Right lobe of liver (tissue), 6 donors: ENCODE measurements at regions not wholly inside any gene's neighbourhood (a gene's known extent, or its start where the extent isn't known, plus 50 kb on each side); places are given as distances from the start of the nearest gene placed in this dataset.

Experiments used
- ATAC-seq, 4 donors: fragments of 200-7000 bp; cut with Tn5 transposase; one replicate each; pipeline ENCODE4 v1.9.1; 2020; ENCODE audit warnings: mild to moderate bottlenecking in 4 of 4, moderate library complexity in 4 of 4
- DNase-seq, 3 donors: peaks; one replicate each; pipeline ENCODE4 v3.0.0-alpha.2; 2020
- H3K27ac ChIP-seq, 3 donors: fragments of 200-600 bp; one replicate each; pipeline ENCODE4 v1.8.0; 2022
- H3K27me3 ChIP-seq, 2 donors: fragments of 200-600 bp; one replicate each; pipeline ENCODE4 v1.8.0; 2022
- H3K36me3 ChIP-seq, 4 donors: fragments of 200-600 bp; sonication (generic) in 1 of 4; one replicate each; pipeline versions ENCODE4 v1.5.1 to v1.8.0; 2017 to 2022; ENCODE audit warnings: control low read depth in 1 of 4
- H3K4me1 ChIP-seq, 4 donors: fragments of 200-600 bp; sonication (generic) in 1 of 4; one replicate each; pipeline versions ENCODE4 v1.5.1 to v1.8.0; 2017 to 2022; ENCODE audit warnings: control low read depth in 1 of 4
- H3K4me3 ChIP-seq, 3 donors: fragments of 200-600 bp; one replicate each; pipeline ENCODE4 v1.8.0; 2022
- H3K9me3 ChIP-seq, 4 donors: fragments of 200-600 bp; sonication (generic) in 1 of 4; one replicate each; pipeline versions ENCODE4 v1.5.1 to v1.8.0; 2017 to 2022; ENCODE audit warnings: control low read depth in 1 of 4
- POLR2A ChIP-seq: fragments of 450-650 bp; IDR thresholded peaks from one replicate; pipeline ENCODE4 v1.6.1; 2017; ENCODE audit warnings: antibody characterized with exemption, mild to moderate bottlenecking
- WGBS: methylation state at CpG from one replicate; pipeline ENCODE4 v1.1.6; 2018; ENCODE audit warnings: low coverage, low lambda C conversion rate; ENCODE audit not compliant: insufficient coverage; ENCODE audit errors: missing lambda C conversion rate; 5-methylcytosine and 5-hydroxymethylcytosine counted together
- intact Hi-C, 2 donors: fragments of 100-400 bp; cut with DNase I; formaldehyde crosslinking; loops; one replicate each; pipeline versions ENCODE4 v1.11.2 to v1.14.1; 2022
- TF ChIP-seq, protein P1 (sequence below), 4 donors: fragments of 200-600 bp in 3 of 4; fragments of 450-650 bp in 1 of 4; IDR thresholded peaks; one replicate each; pipeline versions ENCODE4 v1.5.1 to v1.8.0; 2016 to 2022; ENCODE audit warnings: antibody characterized with exemption in 4 of 4, mild to moderate bottlenecking in 2 of 4
- donor health status: DM: no; HTN: yes; CAD: no.
- donor health status: DM: no; HTN: no; CAD: no.
- donor health status: DM: no; HTN: no; CAD: no.
- donor health status: DM: no; HTN: yes; CAD: no.
- donor health status: DM: no; HTN: yes; CAD: no.

DNA sequence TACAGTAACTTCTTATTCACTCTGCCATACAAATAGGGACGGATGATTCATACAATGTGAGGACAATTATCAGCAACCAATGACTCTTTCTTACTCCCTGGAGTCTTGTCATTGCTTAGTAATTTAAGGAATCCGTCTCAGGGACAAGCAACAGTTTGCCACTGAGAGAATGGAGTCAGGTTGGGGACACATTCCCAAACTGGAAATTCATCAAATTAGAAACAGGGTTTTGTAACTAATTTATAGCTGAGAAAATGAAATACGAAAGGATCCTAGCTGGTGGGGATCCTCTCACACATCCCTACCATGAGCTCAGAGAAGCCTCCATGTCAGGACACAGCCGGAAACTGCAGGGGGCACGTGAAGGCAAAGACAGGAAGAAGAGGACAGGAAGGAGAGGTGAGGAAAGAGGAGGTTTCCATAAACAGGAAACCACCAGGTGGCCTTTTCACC lies 50.4 kb upstream of the KDR start:
- no peaks in the 10 kb centered on the region for H3K9me3 ChIP-seq
- 44% methylated on average over 5 of the region's 5 CpGs for WGBS
- no peak overlapping the region for H3K4me3 ChIP-seq
- ATAC-seq (peak in 2 of 4 donors; percentile 45 to 47), DNase-seq (no peak)
- TF ChIP-seq, protein P1, sequence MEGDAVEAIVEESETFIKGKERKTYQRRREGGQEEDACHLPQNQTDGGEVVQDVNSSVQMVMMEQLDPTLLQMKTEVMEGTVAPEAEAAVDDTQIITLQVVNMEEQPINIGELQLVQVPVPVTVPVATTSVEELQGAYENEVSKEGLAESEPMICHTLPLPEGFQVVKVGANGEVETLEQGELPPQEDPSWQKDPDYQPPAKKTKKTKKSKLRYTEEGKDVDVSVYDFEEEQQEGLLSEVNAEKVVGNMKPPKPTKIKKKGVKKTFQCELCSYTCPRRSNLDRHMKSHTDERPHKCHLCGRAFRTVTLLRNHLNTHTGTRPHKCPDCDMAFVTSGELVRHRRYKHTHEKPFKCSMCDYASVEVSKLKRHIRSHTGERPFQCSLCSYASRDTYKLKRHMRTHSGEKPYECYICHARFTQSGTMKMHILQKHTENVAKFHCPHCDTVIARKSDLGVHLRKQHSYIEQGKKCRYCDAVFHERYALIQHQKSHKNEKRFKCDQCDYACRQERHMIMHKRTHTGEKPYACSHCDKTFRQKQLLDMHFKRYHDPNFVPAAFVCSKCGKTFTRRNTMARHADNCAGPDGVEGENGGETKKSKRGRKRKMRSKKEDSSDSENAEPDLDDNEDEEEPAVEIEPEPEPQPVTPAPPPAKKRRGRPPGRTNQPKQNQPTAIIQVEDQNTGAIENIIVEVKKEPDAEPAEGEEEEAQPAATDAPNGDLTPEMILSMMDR (IDR thresholded peaks at IDR 0.05), result no peak
- no peak for TF ChIP-seq POLR2A
- no peaks in the 10 kb centered on the region for H3K4me1 ChIP-seq
- H3K36me3 ChIP-seq, result no peaks in the 10 kb centered on the region
- H3K27me3 ChIP-seq, result no peaks in the 10 kb centered on the region
- no peak overlapping the region for H3K27ac ChIP-seq
- intact Hi-C loops, result no loop called here

DNA sequence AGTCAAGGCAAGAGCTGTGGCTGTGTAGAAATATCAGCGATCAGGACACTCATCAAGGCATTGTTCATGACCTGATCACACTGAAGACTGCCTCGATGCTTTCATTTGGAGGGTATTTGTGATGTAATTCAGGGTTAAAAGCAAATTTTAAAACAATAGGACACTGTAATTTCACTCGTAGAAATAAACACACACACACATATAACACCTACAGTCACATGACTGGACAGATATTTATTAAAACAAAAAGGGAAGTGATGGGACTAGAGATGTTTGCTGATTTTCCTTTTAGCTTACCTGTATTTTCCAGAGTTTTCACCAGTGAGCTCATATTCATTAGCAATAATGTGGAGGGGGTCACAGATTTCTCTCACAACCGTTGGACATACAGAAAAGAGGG lies 51.1 kb upstream of the KDR start:
- intact Hi-C loops, result no loop called here
- DNase-seq, result no peak
- Histone ChIP-seq H3K27ac (no peak overlapping the region), H3K4me1 (no peaks in the 10 kb centered on the region), H3K36me3 (no peaks in the 10 kb centered on the region), H3K4me3 (no peak overlapping the region), H3K27me3 (no peaks in the 10 kb centered on the region), H3K9me3 (no peaks in the 10 kb centered on the region)
- ATAC-seq, result no peak
- 49% methylated on average over 4 of the region's 4 CpGs for WGBS
- TF ChIP-seq, protein P1 (IDR thresholded peaks at IDR 0.05), result no peak
- TF ChIP-seq POLR2A, result no peak

DNA sequence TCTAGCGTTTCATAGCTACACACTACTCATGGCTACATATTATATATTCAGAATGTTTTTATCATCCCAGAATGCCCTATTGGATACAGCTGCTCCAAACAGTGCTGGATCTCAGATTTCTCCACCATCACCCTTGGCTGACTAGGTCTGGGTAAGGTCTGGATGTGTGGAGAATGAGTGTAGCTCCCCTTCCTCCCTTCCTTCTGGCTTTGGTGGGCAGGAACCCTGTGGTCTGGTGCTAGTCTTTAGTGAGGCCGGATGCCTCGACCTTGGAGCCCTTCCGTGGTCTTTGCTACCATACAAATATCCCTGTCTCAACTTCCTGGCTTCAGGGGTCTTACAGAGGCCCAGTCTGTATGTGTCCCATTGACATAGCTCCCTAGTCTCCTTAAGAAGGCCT lies 52.1 kb upstream of the KDR start:
- TF ChIP-seq POLR2A, result no peak
- TF ChIP-seq, protein P1 (IDR thresholded peaks at IDR 0.05), result no peak
- no peak for DNase-seq
- H3K27me3 ChIP-seq, result no peaks in the 10 kb centered on the region
- intact Hi-C loops, result no loop called here
- H3K27ac ChIP-seq, result no peak overlapping the region
- H3K4me3 ChIP-seq, result no peak overlapping the region
- H3K4me1 ChIP-seq, result no peaks in the 10 kb centered on the region
- no peak for ATAC-seq
- H3K9me3 ChIP-seq, result no peaks in the 10 kb centered on the region
- no peaks in the 10 kb centered on the region for H3K36me3 ChIP-seq
- WGBS, result 71% methylated on average over 2 of the region's 4 CpGs

DNA sequence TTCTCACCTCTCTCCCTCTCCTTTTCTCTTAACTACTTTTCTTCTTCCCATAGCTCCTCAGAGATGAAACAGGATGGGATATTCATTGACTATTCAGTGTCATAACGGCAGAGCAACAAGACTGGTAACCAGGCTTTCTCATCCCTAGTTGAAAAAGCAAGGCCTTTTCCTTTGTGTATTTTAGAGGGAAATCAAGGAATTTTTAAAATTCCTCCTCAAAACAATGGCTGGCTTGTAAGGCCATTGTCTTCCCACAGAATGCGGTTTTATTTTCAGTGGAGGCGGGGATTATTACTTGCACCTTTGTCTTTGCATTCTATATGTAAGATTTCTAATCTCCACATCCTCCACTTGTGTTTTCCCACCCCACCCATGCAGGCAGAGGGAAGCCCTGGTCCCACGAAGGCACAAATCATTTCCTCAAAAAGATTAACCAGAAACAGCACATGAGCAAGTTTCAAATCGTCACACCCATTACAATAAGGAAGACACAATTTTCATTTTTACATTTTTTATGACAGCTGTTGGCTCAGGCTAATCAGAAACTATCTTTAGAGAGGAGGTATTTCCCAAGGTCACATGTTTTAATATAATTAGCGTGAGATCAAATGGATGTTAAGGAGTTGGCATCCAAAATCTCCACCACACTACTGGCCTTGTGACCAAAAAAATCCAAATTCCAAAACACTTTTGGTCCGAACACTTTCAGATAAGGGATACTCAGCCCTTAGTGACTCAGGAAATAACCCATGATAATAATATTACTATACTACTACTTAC lies 53.0 kb upstream of the KDR start:
- no peak for DNase-seq
- 45% methylated on average over 7 of the region's 7 CpGs for WGBS
- peak in 2 of 4 donors; percentile 10 to 17 for ATAC-seq
- H3K9me3 ChIP-seq, result no peaks in the 10 kb centered on the region
- TF ChIP-seq POLR2A, result no peak
- TF ChIP-seq, protein P1 (IDR thresholded peaks at IDR 0.05), result no peak
- intact Hi-C loops, result no loop called here
- H3K27me3 ChIP-seq, result no peaks in the 10 kb centered on the region
- no peaks in the 10 kb centered on the region for H3K36me3 ChIP-seq
- H3K4me1 ChIP-seq, result no peaks in the 10 kb centered on the region
- no peak overlapping the region for H3K27ac ChIP-seq
- H3K4me3 ChIP-seq, result no peak overlapping the region
